ENCODE measurements at regions not wholly inside any gene's neighbourhood (a gene's known extent, or its start where the extent isn't known, plus 50 kb on each side); places are given as distances from the start of the nearest gene placed in this dataset.

DNA sequence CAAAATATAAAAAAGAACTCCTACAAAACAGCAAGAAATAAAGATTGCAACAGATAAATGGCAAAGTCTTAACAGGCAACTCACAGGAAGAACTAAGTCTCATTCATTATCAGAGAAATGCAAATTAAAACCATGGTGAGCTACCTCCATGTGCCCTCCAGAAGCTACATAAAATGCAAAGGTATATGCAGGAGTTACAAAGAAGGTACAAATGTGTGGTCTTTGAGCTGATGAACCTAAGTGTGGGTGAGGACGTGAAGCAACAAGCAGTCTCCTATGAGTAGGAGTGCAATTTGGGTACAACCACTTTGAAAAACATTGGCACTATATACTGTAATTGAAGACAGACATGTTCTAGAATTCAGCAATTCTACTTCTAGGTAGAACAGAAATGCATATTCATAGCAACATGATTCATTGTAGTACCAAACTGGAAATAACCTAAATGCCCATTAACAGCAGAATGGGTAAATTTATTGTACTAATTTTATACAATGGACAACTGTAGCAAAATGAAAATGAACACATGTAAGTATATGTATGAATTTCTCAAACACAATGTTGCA, 61.6 kb upstream of the KCNMA1 start:
- TF ChIP-seq POLR2A (IDR thresholded peaks at IDR 0.05) (no peak), EP300 (IDR thresholded peaks at IDR 0.05) (no peak)
- TF ChIP-seq, protein P1, sequence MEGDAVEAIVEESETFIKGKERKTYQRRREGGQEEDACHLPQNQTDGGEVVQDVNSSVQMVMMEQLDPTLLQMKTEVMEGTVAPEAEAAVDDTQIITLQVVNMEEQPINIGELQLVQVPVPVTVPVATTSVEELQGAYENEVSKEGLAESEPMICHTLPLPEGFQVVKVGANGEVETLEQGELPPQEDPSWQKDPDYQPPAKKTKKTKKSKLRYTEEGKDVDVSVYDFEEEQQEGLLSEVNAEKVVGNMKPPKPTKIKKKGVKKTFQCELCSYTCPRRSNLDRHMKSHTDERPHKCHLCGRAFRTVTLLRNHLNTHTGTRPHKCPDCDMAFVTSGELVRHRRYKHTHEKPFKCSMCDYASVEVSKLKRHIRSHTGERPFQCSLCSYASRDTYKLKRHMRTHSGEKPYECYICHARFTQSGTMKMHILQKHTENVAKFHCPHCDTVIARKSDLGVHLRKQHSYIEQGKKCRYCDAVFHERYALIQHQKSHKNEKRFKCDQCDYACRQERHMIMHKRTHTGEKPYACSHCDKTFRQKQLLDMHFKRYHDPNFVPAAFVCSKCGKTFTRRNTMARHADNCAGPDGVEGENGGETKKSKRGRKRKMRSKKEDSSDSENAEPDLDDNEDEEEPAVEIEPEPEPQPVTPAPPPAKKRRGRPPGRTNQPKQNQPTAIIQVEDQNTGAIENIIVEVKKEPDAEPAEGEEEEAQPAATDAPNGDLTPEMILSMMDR (IDR thresholded peaks at IDR 0.05), result no peak
- no peaks in the 10 kb centered on the region for H3K4me1 ChIP-seq
- no peak overlapping the region for H3K27ac ChIP-seq
- peaks cover 0 to 4% (median 0%) of the 10 kb centered on the region in 4 donors for H3K9me3 ChIP-seq
- no peak for DNase-seq (ENCODE audit: low spot score in 2 of 2)
- 76% methylated on average over 1 of the region's 1 CpG for WGBS, 2 donors
- no peaks in the 10 kb centered on the region for H3K36me3 ChIP-seq
- no peak overlapping the region for H3K4me3 ChIP-seq
- no peaks in the 10 kb centered on the region for H3K27me3 ChIP-seq

DNA sequence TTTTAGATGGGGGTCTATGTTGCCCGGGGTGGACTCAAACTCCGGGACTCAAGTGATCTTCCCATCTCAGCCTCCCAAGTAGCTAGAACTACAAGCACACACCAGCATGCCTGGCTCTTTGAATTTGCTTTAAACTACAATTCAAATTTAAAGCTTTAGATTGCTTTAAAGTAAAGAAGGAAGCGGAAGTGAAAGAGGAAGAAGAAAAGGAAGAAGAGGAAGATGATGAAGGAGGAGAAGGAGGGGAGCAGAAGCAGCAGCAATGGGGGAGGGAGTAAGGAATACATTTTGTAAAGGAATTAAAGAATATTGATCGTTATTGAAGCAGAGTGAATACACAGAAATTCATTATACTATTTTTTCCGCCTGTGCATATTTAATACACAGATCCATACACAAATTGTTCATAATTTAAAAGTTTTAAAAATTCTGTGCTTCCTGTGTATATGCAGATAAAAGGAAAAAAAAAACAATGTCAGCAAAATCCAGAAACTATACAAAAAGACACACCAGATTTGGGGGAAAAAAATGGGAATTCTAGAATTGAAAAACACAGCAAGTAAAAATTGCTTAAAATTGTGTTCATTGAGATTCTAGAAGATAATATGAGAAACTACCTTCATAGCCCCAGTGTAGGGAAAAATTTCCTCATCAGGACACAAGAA, 60.8 kb upstream of the KCNMA1 start:
- Histone ChIP-seq H3K36me3 (no peaks in the 10 kb centered on the region), H3K9me3 (no peaks in the 10 kb centered on the region), H3K27ac (no peak overlapping the region), H3K4me3 (no peak overlapping the region), H3K27me3 (no peaks in the 10 kb centered on the region), H3K4me1 (no peaks in the 10 kb centered on the region)
- TF ChIP-seq POLR2A (IDR thresholded peaks at IDR 0.05) (no peak), EP300 (IDR thresholded peaks at IDR 0.05) (no peak)
- TF ChIP-seq, protein P1 (IDR thresholded peaks at IDR 0.05), result no peak
- WGBS, 2 donors, result 89 to 93% methylated on average over 5 of the region's 5 CpGs
- no peak for DNase-seq (ENCODE audit: low spot score in 2 of 2)

- Histone ChIP-seq H3K27ac (no peak overlapping the region), H3K9me3 (no peaks in the 10 kb centered on the region), H3K4me3 (no peak overlapping the region), H3K27me3 (no peaks in the 10 kb centered on the region), H3K36me3 (no peaks in the 10 kb centered on the region), H3K4me1 (no peaks in the 10 kb centered on the region)
- WGBS, 2 donors, result 94 to 96% methylated on average over 10 of the region's 10 CpGs
- TF ChIP-seq, protein P1 (IDR thresholded peaks at IDR 0.05), result no peak
- no peak for TF ChIP-seq POLR2A (IDR thresholded peaks at IDR 0.05)
- DNase-seq (ENCODE audit: low spot score in 2 of 2), result no peak
These were observed 59.0 kb upstream of the KCNMA1 start for GRCh38 chr10:77696584-77696983.

DNA sequence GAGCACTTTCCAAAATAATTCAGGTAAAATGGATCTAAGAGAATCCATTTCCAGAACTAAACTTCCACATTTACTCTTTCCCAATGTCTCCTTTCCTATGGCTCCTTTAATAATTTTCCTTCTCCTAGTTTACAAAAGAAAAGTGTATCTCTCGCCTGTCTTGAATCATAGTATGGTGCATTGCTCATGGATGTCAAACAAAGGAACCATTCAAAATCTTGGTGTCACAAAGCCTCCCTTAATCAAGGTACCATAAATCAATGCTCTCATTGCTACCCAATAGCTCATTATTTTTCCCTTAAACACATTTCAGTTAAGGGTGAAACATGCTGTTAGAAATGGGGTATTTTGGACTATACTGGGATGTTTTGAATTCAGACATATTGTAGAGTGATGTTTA, 57.6 kb upstream of the KCNMA1 start:
- H3K4me1 ChIP-seq, result no peaks in the 10 kb centered on the region
- H3K36me3 ChIP-seq, result no peaks in the 10 kb centered on the region
- H3K9me3 ChIP-seq, result no peaks in the 10 kb centered on the region
- H3K27ac ChIP-seq, result no peak overlapping the region
- 54 to 58% methylated on average over 1 of the region's 1 CpG for WGBS, 2 donors
- no peak overlapping the region for H3K4me3 ChIP-seq
- TF ChIP-seq, protein P1 (IDR thresholded peaks at IDR 0.05), result no peak
- TF ChIP-seq EP300 (IDR thresholded peaks at IDR 0.05), result no peak
- TF ChIP-seq POLR2A (IDR thresholded peaks at IDR 0.05), result no peak
- DNase-seq (ENCODE audit: low spot score in 2 of 2), result no peak
- H3K27me3 ChIP-seq, result no peaks in the 10 kb centered on the region

DNA sequence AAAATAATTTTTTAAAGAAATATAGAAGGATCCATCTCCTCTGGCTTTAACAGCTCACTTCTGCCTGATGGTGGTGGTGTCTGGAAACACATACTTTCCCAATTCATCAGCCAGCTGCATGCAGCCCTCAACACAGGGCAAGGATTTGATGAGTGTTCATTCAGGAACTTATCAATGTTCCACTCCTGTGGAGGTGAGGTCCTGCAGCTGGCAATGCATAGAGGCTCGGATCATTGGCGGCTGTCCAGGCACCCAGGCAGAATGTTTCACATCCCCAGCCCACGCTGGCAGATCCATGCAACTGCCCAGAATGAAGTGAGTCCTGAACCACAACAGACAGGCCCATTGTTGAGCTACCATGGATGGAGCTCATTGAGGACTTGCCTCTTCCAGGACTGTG, 55.2 kb upstream of the KCNMA1 start:
- no peaks in the 10 kb centered on the region for H3K4me1 ChIP-seq
- TF ChIP-seq, protein P1 (IDR thresholded peaks at IDR 0.05), result no peak
- TF ChIP-seq EP300 (IDR thresholded peaks at IDR 0.05), result no peak
- no peak for TF ChIP-seq POLR2A (IDR thresholded peaks at IDR 0.05)
- H3K9me3 ChIP-seq, result no peaks in the 10 kb centered on the region
- DNase-seq (ENCODE audit: low spot score in 2 of 2), result no peak
- no peak overlapping the region for H3K4me3 ChIP-seq
- H3K36me3 ChIP-seq, result no peaks in the 10 kb centered on the region
- WGBS, 2 donors, result 39 to 65% methylated on average over 3 of the region's 3 CpGs
- no peak overlapping the region for H3K27ac ChIP-seq
- no peaks in the 10 kb centered on the region for H3K27me3 ChIP-seq

Data from tibial nerve (tissue), 4 donors.